ENCODE measurements at regions not wholly inside any gene's neighbourhood (a gene's known extent, or its start where the extent isn't known, plus 50 kb on each side); places are given as distances from the start of the nearest gene placed in this dataset.

DNA sequence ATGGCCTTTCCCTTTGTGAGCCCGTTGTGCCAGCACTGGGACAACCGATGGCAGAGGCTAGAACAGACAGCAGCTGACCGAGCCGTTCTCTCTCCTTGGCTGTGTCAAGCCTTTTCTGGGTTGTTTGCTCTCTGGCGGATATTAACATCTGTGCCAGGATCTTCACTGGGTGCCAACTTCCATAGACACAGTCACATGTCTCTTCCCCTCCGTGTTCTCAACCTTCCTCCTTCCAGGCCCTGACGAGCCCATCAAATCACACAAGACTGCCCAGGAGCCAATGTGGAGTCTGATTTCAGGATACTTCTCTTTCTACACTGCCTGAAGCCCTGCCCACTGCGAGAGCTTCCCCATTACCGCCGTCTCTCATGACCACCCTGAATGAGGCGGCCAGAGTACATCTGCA, 111.0 kb upstream of the RALGAPA2 start:
- DNase-seq: no peak

DNA sequence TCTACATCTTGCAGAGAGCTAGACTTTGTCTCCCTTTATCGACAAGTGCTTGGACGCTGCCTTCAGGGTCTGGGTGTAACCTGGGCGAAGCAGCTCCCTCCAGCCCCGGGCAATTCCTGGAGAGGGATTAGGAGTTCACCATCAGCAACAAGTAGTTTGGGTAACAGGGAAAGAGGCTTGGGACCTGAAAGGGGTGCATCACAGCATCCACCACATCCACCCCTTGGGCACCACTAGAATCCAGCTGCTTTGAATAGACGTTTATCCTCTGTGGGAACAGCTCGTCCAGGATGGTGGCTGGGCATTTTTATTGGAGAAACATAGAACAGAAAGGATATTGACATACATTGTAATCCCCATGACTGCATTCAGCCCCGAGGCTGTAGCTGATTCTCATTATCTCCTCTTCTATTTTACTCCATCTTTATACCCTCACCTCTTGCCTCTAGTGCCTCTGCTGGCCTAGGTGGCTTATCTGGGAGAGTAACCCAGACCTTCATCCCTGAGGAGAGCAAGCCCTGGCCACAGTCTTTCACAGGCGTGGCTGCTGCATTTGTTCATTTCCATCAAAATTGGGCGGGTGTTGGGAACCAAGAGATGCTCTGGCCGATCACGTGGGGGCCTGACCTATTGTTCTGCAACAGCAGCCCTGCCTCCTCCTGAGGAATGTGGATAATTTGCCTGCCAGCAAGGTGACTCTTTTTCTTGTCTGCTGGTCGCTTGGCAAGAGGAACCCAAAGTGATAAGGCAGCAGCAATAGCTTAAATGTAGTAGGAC, 109.2 kb upstream of the RALGAPA2 start:
- DNase-seq: no peak

DNA sequence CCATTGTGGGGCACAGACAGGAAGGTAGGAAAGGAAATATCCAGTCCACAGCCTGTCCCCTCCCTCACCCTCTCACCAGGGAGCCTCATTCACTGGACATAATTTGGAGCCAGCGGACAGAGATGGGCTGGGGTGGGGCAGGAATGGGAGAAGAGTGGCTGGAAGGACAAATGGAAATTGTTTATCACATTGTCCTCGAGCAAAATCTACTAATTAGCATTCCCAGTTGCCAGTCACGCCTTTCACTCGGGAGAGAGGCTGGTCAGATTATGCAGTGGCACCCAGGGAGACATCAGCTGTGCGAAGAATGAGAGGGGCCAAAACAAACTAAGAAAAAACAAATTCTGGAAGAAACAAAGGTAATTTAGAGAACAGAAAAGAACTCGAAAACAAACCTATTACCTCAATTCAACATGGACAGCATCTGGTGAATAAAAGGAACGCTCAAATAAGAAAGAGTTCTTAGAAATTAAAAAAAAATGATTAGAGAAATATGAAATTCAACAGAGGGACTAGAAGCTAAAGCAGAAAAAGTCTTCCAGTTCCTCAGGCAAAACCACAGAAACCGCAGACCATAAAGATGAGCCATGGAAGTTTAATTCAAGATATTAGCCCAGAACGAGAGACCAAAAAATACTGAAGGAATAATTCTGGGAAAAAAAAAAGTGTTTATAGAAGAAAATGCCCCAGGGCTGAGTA, 108.5 kb upstream of the RALGAPA2 start:
- DNase-seq: no peak

DNA sequence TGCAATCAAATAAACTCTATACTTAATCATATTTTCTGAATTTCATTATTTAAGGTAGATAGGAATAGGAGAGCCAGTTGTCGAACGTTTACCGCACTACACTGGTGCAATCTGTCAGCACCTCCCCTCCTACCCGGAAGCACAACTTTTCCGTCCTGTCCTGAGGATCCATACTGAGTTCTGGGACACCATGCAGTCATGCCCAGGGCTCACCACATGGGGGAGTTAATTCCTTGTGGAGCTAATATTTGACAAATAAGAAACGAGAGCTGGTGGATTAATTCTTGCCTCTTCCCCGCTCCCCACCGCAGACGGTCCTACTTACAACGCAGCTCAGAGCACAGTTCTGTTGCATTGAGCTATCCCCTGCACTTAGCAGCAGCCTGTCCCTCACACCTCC, 107.7 kb upstream of the RALGAPA2 start:
- DNase-seq: no peak

DNA sequence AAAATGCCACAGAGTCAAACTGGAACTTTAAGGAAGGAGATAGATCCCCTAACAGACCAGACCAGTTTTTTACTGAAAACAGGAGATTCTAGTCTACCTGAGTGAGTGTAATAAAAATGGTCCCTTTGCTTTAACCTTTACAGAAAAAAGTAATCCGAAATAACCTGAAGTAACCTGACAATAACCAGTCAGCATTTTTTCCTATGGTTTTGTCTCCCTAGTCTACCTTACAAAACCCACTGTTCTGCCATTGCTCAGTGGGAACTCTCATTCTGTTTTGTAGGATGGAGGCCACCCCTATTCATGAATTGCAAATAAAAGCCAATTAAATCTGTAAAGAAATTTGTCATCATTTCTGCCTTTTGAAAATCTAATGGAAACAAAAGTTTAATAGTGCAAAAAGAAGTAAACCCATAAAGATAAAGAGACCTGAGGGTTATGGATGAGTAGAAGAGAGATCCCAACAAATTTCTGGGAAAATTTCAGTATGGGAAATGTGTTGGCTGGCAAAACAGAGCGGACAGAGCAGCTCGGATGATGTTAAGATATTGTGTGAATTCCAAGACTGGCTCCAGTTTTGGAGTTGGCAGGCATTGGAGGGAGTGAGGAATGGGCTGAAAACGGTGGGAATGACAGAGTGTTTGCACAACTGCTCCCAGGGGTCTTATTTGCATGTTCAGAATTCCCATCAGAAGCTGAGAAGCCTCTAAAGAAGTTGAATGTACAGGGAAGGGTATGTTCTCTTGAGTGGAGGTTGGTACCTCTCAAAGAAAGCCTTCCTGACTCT, 104.7 kb upstream of the RALGAPA2 start:
- DNase-seq: no peak

DNA sequence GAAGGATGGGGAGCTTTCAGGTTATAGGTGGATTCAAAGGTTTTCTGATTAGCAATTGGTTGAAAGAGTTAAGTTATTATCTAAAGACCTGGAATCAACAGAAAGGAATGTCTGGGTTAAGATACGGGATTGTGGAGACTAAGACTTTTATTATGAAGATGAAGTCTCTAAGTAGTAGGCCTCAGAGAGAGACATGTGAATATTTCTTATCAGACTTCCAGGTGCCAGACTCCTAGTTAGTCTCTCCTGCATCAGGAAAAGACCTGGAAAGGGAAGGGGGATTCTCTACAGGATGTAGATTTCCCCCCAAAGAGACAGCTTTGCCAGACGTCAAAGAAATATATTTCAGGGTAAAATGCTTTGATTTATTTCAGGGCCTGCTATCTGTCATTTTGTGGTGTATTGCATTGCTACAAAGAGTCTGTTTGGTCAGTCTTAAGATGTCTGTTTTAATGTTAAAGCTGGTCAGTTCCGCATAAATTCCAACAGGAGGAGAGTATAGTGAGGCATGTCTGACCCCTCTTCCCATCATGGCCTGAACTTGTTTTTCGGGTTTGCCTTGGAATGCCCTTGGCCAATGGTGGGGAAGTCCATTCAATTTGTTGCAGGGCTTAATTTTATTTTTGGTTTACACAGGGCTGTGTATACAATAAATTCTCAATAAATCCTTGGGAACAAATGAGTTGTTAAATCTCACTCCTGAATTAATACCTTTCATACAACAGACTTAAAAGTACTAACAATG, 103.4 kb upstream of the RALGAPA2 start:
- no peak for DNase-seq

DNA sequence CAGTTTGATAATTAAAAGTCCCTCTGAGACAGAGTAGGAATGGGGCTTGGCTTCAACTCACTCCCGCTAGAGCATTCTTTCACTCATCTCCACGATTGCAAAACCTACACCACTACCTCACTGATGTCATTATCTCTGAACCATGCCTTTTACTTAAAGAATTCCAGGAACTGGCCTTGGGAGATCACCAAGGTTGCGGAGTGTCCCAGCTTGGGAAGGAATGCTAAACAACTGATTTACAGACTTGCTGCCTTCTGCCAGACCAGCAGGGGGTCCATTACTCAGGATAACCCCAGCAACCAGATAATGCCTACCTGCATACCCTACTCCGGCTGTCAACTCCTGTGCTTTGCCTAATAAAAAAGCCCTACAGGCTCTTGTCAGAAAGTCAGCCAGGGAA, 102.2 kb upstream of the RALGAPA2 start:
- DNase-seq: no peak

DNA sequence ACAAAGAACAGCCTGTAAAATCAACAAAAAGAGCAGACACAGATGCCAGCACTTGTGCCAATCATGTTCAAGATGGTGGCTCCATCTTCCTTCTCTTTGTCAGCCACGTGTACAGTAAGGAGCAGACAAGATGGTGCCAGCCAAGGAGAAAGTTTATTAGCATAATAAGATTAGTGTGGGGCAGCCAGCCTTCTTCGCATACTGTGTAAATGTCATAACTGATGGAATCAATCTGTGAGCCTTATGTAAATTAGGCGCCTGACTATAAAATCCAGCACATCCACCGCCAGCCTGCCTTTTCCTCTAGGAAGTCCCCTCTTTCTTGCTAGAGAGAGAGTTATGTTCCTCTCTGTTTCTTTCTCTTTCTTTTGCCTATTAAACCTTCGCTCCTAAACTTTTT, 99.7 kb upstream of the RALGAPA2 start:
- no peak for DNase-seq

DNA sequence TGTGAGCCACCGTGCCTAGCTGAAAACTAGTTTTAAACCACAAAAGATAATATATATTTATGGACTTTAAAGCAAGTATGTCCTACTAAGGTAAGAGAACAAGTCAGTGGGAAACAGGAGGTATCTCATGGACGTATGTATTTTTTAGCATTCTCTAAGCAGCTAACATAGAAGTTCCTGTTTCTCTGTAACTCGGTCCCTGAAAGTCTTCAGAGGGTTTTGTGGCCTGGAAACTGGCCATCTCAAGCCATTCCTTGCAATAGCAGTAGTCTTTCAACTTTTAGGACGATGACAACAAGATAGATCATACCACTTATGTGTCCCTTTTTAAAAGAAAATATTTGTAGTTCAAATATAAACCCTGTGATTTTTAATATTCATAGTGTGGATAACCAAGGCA, 95.6 kb upstream of the RALGAPA2 start:
- DNase-seq: no peak

DNA sequence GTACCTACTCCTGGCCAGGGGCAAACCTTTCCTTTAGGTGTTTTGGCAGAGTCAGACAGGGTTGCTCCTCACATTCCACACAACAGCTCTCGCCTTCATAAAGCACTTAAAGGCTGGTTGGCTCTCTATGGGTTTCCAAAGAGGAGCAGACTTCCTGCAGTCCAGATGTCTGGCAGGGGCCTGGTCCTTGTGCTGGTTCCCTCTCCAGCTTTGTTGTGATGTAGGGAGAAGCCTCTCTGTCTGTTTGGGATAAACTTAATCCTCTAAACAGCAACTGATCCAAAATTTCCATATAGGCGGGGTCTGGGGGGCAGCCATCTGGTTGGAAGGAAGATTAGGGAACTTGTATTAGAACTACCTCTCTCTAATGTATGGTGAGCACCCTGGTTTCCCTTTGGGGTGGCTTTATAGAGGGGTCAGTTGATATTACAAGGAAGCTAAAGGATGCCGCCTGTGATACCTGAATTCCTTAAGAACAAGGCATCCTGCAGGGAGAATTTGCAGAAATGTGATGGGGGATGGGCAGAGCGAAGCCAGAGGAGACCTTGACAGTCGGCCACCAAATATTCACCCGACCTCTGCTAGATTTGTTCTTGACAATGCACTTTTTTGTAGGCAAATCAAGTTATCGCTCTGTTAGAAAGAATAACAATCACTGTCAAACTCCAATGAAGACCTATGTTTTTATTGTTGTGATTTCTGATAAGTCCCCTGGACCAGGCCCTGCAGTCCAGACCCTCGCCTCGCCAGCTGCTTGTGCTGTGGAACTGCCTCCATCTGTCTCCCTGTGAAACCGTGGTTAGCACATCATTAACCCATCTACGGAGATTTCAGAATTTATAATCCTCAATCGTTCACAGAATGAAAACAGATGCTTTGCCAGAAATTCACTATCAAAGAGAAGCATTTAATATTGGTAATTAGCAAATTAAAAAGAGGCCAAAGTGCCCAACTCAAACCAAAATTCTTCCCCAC, 94.0 kb upstream of the RALGAPA2 start:
- no peak for DNase-seq

DNA sequence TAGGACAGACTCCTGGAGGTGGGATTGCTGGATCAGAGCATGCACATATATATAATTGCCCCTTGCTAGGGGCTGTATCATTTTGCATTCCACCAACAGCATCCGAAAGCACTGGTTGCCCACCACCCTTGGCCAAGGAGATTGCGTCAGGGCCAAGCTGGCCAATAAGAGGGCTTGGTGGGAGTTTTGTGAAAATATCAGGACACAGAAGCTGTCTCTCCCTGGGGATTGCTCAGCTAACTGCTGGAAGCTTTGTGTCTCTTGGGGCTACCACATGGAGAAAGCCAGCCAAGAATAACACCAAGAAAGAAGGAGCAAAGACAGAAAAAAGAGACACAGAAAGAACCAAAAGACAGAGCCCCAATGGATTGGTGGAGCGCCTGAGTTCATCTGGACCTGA, 90.6 kb upstream of the RALGAPA2 start:
- DNase-seq: no peak

DNA sequence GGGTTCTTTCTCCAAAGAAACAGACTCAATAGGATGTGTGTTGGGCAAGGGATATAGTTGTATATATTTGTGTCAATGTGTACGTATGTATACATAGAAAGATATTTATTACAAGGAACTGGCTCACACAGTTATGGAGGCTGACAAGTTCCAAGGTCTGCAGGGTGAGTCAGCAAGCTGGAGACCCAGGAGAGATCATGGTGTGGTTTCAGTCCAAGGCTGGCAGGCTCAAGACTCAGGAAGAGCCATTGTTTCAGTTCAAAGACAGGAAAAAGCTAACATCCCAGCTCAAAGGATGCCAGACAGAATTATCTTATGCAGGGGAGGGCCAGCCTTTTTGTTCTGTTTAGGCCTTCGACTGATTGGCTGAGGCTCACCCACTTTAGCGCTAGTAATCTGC, 89.9 kb upstream of the RALGAPA2 start:
- DNase-seq: no peak

DNA sequence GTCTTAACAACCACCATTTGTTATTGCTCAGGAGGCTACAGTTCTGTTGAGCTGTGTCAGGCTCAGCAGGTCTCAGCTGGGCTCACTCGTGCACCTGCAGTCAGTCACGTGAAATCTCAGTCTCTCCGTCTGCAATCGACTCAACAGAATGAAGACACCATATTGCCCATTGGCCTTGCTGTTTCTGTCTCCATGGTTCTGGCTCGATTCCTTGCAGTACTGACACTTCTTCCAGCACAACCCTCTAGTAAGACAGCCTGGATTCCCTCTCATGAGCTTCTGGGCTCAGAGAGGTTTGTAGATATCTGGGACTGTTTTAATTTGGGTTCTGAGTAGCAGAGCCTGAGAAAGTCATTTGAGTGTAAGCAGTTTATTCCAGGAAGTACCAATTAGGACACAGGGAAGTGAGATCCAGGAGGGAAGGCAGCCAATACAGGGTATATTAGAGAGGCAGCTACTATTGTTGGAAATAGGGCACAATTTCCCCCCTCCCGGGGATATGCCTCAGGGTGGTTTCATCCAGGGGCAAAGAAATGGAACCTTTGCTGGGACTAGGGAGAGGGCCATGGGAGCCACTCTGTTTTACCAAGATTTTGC, 87.4 kb upstream of the RALGAPA2 start:
- DNase-seq: no peak

DNA sequence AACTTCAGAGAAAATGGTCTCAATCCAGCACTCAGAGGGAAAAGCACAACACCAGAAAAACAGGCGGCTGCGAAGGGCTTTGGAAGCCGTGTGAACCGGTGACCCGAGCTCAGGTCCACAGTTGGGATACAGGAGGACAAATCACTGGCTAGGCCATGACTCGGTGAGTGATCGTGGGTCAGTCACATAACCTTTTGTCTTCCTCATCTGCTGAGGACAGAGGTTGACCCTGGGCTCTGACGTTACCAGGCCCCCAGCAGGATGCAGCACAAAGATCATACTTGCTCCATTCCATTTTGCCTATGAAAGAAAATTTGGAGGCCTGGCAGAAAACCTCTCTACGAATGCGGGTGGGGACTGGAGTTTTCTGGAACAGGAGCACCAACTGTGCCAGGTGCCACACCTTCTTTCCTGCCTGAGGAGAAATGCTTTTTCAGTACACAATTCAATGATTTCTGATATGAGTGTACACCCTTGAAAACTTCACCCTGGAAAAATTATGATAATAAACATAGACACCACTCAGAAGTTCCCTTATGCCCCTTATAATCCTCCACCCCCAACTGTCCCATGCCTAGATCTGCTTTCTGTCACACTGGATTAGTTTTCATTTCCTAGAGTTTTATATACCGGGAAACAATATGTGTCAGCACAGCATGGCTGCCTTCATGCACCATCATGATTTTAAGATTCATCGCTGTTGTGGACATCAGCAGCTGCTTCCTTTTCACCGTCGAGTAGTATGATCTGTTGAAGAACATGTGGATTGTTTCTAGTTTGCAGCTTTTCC, 85.3 kb upstream of the RALGAPA2 start:
- DNase-seq: no peak

DNA sequence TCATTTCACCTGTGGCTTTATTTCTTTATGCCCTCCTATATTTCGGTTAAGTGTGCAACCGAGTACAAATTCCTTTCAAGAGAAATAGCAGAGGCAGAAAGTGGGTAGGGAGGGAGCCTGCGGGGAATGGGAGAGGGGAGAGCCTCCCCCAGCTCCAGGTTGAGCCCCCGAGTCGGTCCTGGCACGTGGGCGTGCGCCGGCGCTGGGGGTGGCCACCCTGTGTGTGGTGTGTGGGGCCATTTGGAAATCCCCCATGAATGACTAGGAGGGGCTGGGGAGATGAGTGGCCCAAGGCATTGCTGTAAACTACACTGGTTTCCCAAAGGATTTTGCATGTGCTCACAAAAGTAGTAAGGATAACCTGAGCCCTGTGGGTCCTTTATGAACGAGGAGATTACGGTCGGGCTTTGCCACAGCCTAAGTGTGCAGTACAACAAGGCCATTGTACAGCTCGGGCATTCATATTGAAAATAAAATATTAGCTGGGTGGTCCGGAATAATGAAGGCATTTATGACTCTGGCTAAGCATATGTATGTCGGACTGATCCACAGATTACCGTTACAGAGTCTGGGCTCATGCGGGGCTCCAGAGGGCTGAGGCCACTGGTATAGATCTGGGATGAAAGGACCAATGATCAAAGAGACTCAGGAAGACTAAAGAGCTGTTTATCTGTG, 84.5 kb upstream of the RALGAPA2 start:
- no peak for DNase-seq

DNA sequence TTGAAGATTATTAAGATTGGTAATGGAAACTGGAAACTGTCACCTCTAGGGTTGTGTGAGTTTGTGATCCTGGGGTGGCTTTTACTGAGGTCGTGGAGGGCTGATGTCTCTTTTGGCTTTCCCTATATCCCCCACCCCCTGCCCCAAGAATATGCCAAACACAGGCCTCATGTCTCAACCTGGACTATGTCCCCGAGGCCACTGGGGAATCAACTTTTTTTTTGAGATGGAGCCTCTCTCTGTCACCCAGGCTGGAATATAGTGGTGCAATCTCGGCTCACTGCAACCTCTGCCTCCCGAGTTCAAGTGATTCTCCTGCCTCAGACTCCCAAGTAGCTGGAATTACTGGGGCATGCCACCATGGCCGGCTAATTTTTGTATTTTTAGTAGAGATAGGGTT, 83.3 kb upstream of the RALGAPA2 start:
- DNase-seq: no peak

DNA sequence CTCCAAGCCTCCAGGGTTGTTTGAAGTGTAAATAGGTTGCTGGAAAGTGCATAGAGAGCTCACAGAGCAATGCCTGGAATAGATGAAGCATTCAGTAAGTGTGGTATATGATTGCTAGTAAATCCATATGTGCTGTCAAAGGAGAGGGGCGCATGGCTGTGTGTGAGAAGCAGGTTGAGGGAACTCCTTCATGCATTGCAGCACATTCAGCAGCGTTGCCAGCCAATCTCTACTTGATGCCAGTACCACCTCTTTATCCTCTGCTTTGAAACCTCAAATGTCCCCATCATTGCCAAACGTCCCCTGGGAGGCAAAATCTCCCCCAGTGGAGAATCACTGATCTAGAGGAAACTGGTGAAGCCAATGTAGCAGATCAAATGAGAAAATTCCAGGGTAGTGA, 82.7 kb upstream of the RALGAPA2 start:
- no peak for DNase-seq

DNA sequence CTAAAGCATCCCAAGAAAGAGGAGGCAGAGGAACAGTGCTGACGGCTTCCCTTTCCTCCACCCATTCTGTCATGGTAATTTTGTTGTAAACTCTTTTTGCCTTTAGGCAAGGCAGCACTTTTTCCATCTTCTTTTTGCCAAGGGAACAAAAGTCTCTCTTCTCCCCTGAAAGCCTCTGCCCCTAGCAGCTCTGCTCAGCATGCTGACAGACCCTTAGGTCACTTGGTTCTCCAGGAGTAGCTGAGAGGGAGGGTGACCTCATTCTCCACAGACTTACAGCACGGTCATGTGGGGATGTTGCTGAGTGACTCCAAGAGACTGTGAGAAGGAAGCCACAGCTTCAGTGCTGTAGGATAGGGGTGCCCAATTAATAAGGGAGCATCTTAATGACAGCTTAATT, 81.1 kb upstream of the RALGAPA2 start:
- no peak for DNase-seq

DNA sequence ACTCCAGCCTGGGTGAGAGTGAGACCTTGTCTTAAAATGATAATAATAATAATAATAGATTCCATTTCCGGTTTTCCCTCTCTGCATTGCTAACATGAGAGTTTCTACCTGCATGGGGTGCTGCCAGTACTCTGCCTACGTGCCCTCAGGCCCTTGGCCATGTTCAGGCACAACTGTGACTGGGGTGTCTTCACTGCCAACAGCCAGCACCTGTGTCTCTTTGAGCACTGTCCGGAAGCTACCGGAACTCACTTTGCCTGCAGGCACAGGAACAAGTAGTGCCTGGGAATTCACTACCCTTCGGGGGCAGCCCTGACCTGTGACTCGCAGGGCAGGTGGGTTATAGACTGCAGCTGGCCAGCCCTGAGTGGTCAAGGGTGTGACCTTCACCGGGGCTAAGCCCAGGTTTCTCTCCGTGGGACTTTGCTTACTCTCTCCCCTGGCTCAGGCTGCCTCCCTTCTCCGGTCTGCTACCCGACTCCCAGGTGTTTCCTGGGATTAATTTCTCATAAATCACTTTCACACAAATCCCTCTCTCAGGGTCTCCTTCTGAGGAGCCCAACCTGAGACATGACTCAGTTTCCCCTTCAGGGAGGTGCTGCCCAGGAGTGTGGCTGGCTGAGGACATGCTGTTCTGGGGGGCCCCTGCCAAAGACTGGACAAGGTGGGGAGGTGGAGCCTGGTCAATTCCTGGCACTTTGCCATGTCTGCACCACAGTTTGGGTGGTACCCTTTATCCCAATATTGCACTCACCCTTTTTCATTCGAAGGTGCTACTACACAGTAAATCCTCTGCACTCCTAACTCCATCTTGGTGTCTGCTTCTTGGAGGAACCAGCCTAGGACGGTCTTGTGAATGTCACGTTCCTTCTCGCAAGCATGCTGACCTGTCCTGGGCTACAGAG, 79.5 kb upstream of the RALGAPA2 start:
- no peak for DNase-seq

Data from stimulated activated CD4-positive, alpha-beta T cell treated with anti-CD3 and anti-CD28 coated beads, Interleukin-12 subunit alpha, Interleukin-12 subunit beta, amount 100 ng/mL, for 4 hours (primary cell).